HL-60 (cell line): ENCODE measurements at regions not wholly inside any gene's neighbourhood (a gene's known extent, or its start where the extent isn't known, plus 50 kb on each side); places are given as distances from the start of the nearest gene placed in this dataset.

Experiments used
- DNase-seq, 2 experiments: peaks; one replicate each; pipeline ENCODE4 v3.0.0-alpha.2; 2010 to 2020; ENCODE audit warnings: low read depth in 1 of 2, low spot score in 1 of 2
- H3K27ac ChIP-seq: fragments of 250-450 bp; sonication (Bioruptor Pico); replicated peaks from 2 replicates; pipeline ENCODE4 v1.5.1; 2020; ENCODE audit warnings: mild to moderate bottlenecking, moderate library complexity
- H3K27me3 ChIP-seq: fragments of 250-450 bp; sonication (Bioruptor Pico); 2 replicates; pipeline ENCODE4 v1.5.1; 2021; ENCODE audit warnings: mild to moderate bottlenecking, moderate library complexity; ENCODE audit not compliant: insufficient read depth, poor library complexity, severe bottlenecking
- H3K4me3 ChIP-seq: replicated peaks from 2 replicates; pipeline ENCODE4 v1.5.1; 2011; ENCODE audit warnings: mild to moderate bottlenecking, control low read depth, low read length; ENCODE audit not compliant: insufficient read depth
- CTCF ChIP-seq: IDR thresholded peaks from one replicate; pipeline ENCODE4 v1.5.1; 2011; ENCODE audit warnings: low read length, control low read depth, inconsistent platforms; ENCODE audit not compliant: insufficient read depth
- GABPA ChIP-seq: IDR thresholded peaks from 2 replicates; pipeline ENCODE4 v1.6.1; 2012; ENCODE audit warnings: low read depth
- POLR2AphosphoS5 ChIP-seq: IDR thresholded peaks from 2 replicates; pipeline ENCODE4 v1.6.1; 2012; ENCODE audit warnings: low read depth
- REST ChIP-seq: IDR thresholded peaks from 2 replicates; pipeline ENCODE4 v1.6.1; 2012; ENCODE audit warnings: low read depth; ENCODE audit not compliant: insufficient replicate concordance
- SPI1 ChIP-seq: IDR thresholded peaks from 2 replicates; pipeline ENCODE4 v1.6.1; 2012; ENCODE audit warnings: low read depth, mild to moderate bottlenecking, borderline replicate concordance

GRCh38 chr7:18437101-18437500, 58.4 kb upstream of the HDAC9 start:
- no peaks in the 10 kb centered on the region for H3K27me3 ChIP-seq
- no peak overlapping the region for H3K4me3 ChIP-seq
- H3K27ac ChIP-seq: no peak overlapping the region
- DNase-seq: no peak
- TF ChIP-seq SPI1 (no peak), POLR2AphosphoS5 (no peak), REST (no peak), CTCF (no peak), GABPA (no peak)

GRCh38 chr7:18440934-18441333, 54.6 kb upstream of the HDAC9 start:
- Histone ChIP-seq H3K27ac (no peak overlapping the region), H3K27me3 (no peaks in the 10 kb centered on the region), H3K4me3 (no peak overlapping the region)
- no peak for TF ChIP-seq CTCF
- no peak for TF ChIP-seq POLR2AphosphoS5
- TF ChIP-seq REST: no peak
- no peak for TF ChIP-seq GABPA
- no peak for TF ChIP-seq SPI1
- DNase-seq: no peak

GRCh38 chr7:18444826-18445225, 50.7 kb upstream of the HDAC9 start:
- DNase-seq: no peak
- no peak for TF ChIP-seq REST
- no peak for TF ChIP-seq CTCF
- TF ChIP-seq GABPA: no peak
- TF ChIP-seq POLR2AphosphoS5: no peak
- TF ChIP-seq SPI1: no peak
- Histone ChIP-seq H3K27me3 (no peaks in the 10 kb centered on the region), H3K27ac (no peak overlapping the region), H3K4me3 (no peak overlapping the region)
